Body of pancreas (tissue), 4 donors: ENCODE measurements at regions not wholly inside any gene's neighbourhood (a gene's known extent, or its start where the extent isn't known, plus 50 kb on each side); places are given as distances from the start of the nearest gene placed in this dataset.
"Not testable (repeated sequence)": the region's sequence is repeated elsewhere in the genome, so short reads cannot be mapped to it uniquely, and the experiment has no call there.

Source experiments
- ATAC-seq: fragments of 150-250 bp; one replicate; pipeline ENCODE4 v1.9.1; 2016
- DNase-seq, 4 donors: peaks; one replicate each; pipeline ENCODE4 v3.0.0-alpha.2; 2019
- H3K27ac ChIP-seq, 4 donors: fragments of 200-600 bp; sonication (generic); 1 replicate in 3 of 4; 2 replicates in 1 of 4; pipeline versions ENCODE4 v1.5.1 to v1.6.1; 2016 to 2019; ENCODE audit warnings: mild to moderate bottlenecking in 1 of 4, mixed read lengths in 1 of 4, moderate library complexity in 1 of 4
- H3K27me3 ChIP-seq, 2 donors: fragments of 200-600 bp; sonication (generic); one replicate each; pipeline ENCODE4 v1.6.0; 2016; ENCODE audit warnings: mild to moderate bottlenecking in 1 of 2
- H3K36me3 ChIP-seq, 2 donors: fragments of 200-600 bp; sonication (generic); replicated peaks in 1 of 2; 2 replicates each; pipeline ENCODE4 v1.5.1; 2016; ENCODE audit warnings: low read depth in 2 of 2; ENCODE audit not compliant: insufficient read depth in 1 of 2
- H3K4me1 ChIP-seq: fragments of 200-600 bp; sonication (generic); one replicate; pipeline ENCODE4 v1.6.0; 2016
- H3K4me3 ChIP-seq, 2 donors: fragments of 200-600 bp; sonication (generic); 1 replicate in 1 of 2; 2 replicates in 1 of 2; pipeline ENCODE4 v1.5.1; 2016 to 2019
- H3K9me3 ChIP-seq, 3 donors: fragments of 200-600 bp; sonication (generic); 1 replicate in 2 of 3; 2 replicates in 1 of 3; pipeline ENCODE4 v1.5.1; 2016
- POLR2A ChIP-seq, 3 donors: fragments of 450-650 bp; IDR thresholded peaks; one replicate each; pipeline ENCODE4 v1.6.1; 2016; ENCODE audit warnings: antibody characterized with exemption in 3 of 3, mild to moderate bottlenecking in 2 of 3
- WGBS, 2 donors: methylation state at CpG; one replicate each; pipeline ENCODE4 v1.1.5; 2017; 5-methylcytosine and 5-hydroxymethylcytosine counted together
- intact Hi-C: fragments of 100-400 bp; cut with DNase I; formaldehyde crosslinking; loops from one replicate; pipeline ENCODE4 v1.15.1; 2023
- TF ChIP-seq, protein P1 (sequence below), 7 experiments: fragments of 450-650 bp in 4 of 7; fragments of 200-600 bp in 3 of 7; sonication (generic) in 3 of 7; IDR thresholded peaks; one replicate each; pipeline ENCODE4 v1.5.1; 2016 to 2019; ENCODE audit warnings: antibody characterized with exemption in 7 of 7

DNA sequence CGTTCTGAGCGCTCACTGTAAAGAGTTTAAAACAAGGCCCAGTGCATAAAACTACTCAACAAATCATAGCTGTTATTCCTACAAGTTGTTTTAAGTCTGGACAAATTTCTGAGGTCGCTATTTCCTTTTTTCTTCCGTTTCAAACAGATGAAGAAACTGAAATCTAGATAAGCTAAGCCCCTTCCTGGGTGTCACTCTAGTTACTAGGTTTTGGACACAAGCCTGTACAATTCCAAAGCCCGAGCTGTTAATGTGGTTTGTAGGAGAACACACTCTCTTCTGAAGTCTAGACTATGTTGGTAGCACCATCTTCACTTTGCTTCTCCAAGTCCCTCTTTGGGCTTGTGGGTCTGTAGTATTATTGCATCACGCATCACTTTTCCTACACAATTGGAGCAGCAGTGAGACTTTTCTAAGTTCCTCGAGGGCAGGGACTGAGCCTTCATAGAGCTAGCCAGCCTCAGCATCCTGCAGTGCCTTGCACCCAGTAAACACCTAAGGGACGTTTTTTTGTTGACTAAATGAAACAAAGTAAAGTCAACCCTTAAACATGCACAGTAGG is 142.6 kb upstream of the PROK2 start:
- no peak overlapping the region for H3K27ac ChIP-seq
- H3K36me3 ChIP-seq: no peaks in the 10 kb centered on the region
- TF ChIP-seq, protein P1, sequence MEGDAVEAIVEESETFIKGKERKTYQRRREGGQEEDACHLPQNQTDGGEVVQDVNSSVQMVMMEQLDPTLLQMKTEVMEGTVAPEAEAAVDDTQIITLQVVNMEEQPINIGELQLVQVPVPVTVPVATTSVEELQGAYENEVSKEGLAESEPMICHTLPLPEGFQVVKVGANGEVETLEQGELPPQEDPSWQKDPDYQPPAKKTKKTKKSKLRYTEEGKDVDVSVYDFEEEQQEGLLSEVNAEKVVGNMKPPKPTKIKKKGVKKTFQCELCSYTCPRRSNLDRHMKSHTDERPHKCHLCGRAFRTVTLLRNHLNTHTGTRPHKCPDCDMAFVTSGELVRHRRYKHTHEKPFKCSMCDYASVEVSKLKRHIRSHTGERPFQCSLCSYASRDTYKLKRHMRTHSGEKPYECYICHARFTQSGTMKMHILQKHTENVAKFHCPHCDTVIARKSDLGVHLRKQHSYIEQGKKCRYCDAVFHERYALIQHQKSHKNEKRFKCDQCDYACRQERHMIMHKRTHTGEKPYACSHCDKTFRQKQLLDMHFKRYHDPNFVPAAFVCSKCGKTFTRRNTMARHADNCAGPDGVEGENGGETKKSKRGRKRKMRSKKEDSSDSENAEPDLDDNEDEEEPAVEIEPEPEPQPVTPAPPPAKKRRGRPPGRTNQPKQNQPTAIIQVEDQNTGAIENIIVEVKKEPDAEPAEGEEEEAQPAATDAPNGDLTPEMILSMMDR (IDR thresholded peaks at IDR 0.05): no peak
- no peak for TF ChIP-seq POLR2A (IDR thresholded peaks at IDR 0.05)
- no peak for ATAC-seq
- no peaks in the 10 kb centered on the region for H3K27me3 ChIP-seq
- intact Hi-C loops: no loop called here
- H3K9me3 ChIP-seq: no peaks in the 10 kb centered on the region
- no peak for DNase-seq
- no peaks in the 10 kb centered on the region for H3K4me1 ChIP-seq
- H3K4me3 ChIP-seq: no peak overlapping the region
- 64 to 66% methylated on average over 8 of the region's 8 CpGs for WGBS, 2 donors

DNA sequence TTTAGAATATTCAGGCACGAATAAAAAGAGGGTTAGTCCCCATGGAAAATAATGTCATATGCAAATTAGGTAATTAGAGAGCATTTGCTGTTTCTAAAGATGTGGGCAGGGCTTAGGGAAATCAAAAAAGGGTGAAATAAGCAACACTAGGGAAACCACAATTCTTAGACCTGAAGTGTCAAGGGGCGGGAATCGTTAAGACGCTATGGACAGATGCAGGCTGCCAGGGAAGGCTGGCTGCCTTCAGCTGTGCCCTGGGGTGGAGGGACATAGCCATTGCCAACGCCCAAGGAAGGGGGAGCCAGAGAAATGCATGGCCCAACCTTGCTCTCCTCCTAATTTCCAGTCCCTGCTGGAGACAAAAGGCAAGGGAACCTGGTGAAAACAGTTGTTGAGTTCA is 141.7 kb upstream of the PROK2 start:
- Histone ChIP-seq H3K9me3 (no peaks in the 10 kb centered on the region), H3K4me1 (no peaks in the 10 kb centered on the region), H3K4me3 (no peak overlapping the region), H3K27ac (no peak overlapping the region), H3K36me3 (no peaks in the 10 kb centered on the region), H3K27me3 (no peaks in the 10 kb centered on the region)
- intact Hi-C loops: no loop called here
- DNase-seq (no peak), ATAC-seq (no peak)
- 50 to 64% methylated on average over 5 of the region's 5 CpGs for WGBS, 2 donors
- no peak for TF ChIP-seq POLR2A (IDR thresholded peaks at IDR 0.05)
- TF ChIP-seq, protein P1 (IDR thresholded peaks at IDR 0.05): no peak

DNA sequence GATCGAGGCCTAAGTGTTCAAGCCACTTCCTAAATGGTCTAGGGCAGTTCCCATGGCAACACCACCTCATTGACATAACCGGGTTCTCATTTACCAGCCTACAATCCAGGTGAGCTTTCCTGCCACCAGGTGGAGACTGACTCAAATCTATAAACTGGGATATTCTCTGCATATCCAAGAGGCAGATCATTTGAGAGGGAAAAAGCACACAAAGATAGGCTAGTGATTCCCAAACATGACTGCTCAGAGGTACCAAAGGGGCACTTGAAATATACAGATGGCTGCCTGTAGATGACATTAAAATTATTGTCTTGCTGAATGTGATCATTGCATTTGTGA is 141.3 kb upstream of the PROK2 start:
- no peak overlapping the region for H3K27ac ChIP-seq
- TF ChIP-seq, protein P1 (IDR thresholded peaks at IDR 0.05): peak in 6 of 7 experiments; percentile 37 to 72 (median 63)
- no peak for TF ChIP-seq POLR2A (IDR thresholded peaks at IDR 0.05)
- H3K4me3 ChIP-seq: no peak overlapping the region
- H3K4me1 ChIP-seq: no peaks in the 10 kb centered on the region
- H3K36me3 ChIP-seq: no peaks in the 10 kb centered on the region
- 7 to 10% methylated on average over 2 of the region's 2 CpGs for WGBS, 2 donors
- no peaks in the 10 kb centered on the region for H3K9me3 ChIP-seq
- peak; percentile 74 for ATAC-seq
- H3K27me3 ChIP-seq: no peaks in the 10 kb centered on the region
- intact Hi-C loops: no loop called here
- peak; percentile 60 to 74 (median 68) for DNase-seq

DNA sequence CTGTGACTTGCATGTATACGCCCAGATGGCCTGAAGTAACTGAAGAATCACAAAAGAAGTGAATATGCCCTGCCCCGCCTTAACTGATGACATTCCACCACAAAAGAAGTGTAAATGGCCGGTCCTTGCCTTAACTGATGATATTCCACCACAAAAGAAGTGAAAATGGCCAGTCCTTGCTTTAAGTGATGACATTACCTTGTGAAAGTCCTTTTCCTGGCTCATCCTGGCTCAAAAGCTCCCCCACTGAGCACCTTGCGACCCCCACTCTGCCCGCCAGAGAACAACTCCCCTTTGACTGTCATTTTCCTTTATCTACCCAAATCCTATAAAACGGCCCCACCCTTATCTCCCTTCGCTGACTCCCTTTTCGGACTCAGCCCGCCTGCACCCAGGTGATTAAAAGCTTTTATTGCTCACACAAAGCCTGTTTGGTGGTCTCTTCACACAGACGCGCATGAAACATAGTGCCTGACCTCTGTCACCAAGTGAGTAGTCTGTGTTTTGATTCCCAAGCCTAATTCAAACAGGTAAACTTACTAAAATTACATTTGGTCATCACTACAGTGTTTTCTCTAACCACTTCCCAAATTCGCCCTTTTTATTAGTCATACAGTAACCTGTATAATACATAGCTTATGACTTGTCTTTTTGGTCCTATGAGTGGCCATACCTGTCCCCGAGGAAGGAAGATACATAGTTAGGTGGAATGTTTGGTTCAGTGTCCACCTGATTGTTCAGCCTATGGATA is 140.7 kb upstream of the PROK2 start:
- H3K27me3 ChIP-seq, H3K4me3 ChIP-seq, H3K9me3 ChIP-seq, H3K4me1 ChIP-seq, DNase-seq, ATAC-seq, H3K36me3 ChIP-seq, H3K27ac ChIP-seq, intact Hi-C loops: not testable (repeated sequence)
- WGBS, 2 donors: 65 to 67% methylated on average over 13 of the region's 13 CpGs

DNA sequence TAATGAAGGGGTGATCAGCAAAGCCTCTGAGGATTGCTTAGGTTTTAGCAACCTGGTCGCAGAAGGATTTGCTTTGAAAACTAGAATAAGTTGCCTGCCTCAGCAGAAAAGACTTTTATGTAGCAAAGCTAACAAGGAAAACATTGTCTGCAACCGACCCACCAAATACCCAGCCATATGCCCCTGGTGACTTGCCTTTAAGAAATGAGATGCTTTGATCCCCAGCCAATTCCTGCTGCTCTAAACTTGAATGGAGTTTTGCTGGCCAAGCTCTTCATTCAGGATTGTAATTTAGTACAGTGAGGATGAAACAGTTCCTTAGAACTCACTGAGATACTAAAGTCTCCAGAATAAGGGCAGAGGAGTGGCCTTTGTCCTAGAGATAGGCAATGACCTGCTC is 139.8 kb upstream of the PROK2 start:
- H3K9me3 ChIP-seq: no peaks in the 10 kb centered on the region
- H3K27ac ChIP-seq: no peak overlapping the region
- H3K4me1 ChIP-seq: no peaks in the 10 kb centered on the region
- 70 to 80% methylated on average over 2 of the region's 2 CpGs for WGBS, 2 donors
- no peaks in the 10 kb centered on the region for H3K36me3 ChIP-seq
- TF ChIP-seq, protein P1 (IDR thresholded peaks at IDR 0.05): no peak
- TF ChIP-seq POLR2A (IDR thresholded peaks at IDR 0.05): no peak
- no peaks in the 10 kb centered on the region for H3K27me3 ChIP-seq
- ATAC-seq (no peak), DNase-seq (no peak)
- intact Hi-C loops: no loop called here
- H3K4me3 ChIP-seq: no peak overlapping the region
